NCI-H1105 treated with DMSO at 0.1 percent for 48 hours (cell line): ENCODE measurements at regions not wholly inside any gene's neighbourhood (a gene's known extent, or its start where the extent isn't known, plus 50 kb on each side); places are given as distances from the start of the nearest gene placed in this dataset.
"Not testable (repeated sequence)": the region's sequence is repeated elsewhere in the genome, so short reads cannot be mapped to it uniquely, and the experiment has no call there.

Experiments used
- DNase-seq: peaks from one replicate; lab custom pipeline; 2025; lab: John Stamatoyannopoulos, UW

DNA sequence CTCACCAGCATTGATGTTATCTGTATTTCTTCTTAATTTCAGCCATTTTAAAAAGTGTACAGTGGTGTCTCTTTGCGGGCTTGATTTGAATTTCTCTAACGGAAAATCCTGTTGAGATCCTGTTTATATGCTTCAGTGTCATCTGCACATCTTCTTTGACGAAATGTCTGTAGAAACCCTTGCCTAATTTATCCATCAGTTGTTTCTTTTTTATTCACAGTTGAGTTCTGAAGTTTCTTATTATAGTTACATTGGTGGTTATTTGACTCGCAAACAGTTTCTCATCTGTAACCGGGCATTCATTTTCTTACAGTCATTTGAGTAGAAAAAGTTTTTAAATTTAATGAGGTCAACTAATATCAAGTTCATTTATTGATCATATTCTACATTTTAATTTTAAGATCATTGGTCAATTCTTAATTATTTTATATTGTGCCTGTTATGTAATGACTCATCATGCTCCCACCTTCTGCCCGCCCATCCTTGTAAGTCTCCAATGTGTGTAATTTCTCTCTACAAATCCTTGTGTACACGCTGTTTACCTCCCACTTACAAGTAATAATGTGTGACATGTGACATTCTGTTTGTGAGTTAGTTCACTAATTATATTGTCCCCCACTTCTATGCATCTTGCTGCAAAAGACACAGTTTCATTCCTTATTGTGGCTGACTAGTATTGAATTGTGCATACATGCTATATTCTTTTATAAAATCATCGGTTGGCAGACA, 1242.8 kb downstream of the TMEM121 start:
- DNase-seq: not testable (repeated sequence)

DNA sequence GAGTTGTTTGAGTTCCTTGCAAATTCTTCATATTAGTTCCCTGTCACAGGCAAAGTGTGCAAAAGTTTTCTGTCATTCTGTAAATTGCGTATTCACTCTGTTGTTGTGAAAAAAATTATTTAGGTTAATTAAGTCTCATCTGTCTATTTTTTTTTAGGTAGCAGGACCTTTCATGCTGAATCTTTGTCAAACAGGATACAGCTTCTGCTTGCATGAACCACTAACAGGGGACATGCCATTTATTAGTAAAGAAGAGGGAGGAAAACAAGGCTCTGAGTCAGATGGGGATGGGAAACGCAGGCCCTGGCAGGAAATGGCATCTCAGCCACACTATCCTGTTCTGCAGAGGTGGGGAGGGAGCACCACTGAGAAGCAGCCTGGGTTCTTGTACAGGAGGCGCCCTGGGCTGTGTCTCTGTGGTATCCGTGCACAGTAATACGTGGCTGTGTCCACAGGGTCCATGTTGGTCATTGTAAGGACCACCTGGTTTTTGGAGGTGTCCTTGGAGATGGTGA, 1243.8 kb downstream of the TMEM121 start:
- DNase-seq: not testable (repeated sequence)

DNA sequence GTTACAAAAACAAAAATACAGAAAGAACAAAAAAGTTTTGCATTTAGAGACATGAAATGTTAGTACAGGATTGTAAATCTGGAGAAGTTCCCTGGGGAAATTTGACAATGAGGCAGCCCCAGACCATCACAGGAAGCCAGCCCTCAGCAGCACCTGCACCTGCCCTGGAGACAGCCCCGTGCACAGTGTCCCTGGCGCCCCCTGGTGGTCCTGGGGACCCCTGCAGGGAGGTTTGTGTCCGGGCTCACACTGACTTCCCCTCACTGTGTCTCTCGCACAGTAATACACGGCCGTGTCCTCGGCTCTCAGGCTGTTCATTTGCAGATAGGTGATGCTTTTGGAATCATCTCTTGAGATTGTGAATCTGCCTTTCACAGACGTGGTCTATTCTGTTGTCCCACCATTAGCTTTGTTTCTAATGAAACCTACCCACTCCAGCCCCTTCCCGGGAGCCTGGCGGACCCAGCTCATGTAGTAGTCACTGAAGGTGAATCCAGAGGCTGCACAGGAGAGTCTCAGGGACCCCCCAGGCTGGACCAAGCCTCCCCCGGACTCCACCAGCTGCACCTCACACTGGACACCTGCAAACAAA, 1248.6 kb downstream of the TMEM121 start:
- DNase-seq: peak; percentile 35

DNA sequence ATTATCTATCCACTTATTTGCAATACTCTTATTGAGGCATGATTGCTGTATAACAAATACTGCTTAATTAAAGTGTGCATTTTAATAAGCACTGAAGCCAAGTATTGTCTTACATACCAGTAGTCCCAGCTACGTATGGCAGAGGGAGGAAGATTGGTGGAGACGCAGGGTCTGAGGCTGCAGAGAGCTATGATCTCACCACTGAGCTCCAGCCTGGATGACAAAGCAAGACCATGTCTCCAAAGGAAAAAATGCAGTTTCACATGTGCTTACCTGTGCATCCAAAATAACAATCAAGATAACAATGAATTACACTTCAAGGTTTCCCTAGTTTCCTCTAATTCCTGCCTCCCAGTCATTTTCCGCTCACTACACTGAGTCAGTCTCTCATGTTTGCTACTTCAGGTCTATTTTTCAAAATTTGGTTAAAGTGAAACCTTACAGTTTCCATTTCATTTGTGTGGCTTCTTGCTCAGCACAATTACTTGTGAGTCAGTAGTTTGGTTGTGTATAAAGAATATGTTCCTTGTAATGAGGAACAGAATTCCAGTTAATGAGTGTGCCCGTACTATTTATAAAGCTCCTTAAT, 1250.1 kb downstream of the TMEM121 start:
- DNase-seq: no peak

DNA sequence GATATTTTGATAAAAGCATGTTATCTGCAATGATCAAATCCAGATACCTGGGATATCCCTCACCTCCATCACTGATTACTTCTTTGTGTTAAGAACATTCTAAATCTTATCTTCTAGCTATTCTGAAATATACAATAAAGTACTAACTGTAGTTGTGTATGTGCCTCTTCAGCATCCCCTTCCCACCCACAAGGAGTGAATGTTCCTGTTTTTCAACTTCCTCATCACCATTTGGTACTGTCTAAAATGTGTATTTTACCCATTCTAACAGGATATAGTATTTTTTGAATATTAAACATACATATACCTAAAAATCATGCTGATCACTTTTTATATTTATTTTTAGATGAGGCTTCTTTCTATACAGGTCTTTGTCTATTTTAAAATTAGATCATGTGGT, 1252.6 kb downstream of the TMEM121 start:
- DNase-seq: no peak

DNA sequence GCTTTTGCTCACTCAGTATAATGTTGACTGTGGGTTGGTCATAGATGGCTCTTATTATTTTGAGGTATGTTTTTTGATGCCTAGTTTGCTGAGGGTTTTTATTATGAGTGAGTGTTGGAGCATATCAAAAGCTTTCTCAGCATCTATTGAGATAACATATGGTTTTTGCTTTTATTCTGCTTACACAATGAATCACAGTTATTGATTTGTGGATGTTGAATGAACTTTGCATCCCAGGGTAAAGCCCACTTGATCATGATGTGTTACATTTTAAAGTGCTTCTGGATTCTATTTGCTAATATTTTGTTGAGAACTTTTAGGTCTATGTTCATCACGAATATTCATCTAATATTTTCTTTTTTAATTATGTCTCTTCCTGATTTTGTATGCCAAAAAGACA, 1260.3 kb downstream of the TMEM121 start:
- DNase-seq: no peak

DNA sequence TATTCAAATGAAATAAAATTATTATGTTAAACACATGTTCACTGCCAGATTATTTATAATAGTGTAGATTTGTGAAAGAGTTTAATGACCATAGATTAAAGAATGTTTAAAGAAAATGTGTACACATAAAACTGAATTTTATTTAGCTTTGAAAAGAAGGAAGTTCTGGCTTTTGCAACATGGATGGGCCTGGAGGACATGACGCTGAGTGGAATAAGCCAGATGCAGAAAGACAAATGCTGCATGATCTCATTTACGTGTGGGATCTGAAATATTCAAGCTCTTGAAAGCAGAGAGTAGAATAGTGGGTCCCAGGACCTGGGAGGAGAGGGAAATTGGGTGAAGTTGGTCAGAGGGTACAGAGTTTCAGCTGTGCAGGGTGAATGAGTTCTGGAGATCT, 1261.2 kb downstream of the TMEM121 start:
- no peak for DNase-seq

DNA sequence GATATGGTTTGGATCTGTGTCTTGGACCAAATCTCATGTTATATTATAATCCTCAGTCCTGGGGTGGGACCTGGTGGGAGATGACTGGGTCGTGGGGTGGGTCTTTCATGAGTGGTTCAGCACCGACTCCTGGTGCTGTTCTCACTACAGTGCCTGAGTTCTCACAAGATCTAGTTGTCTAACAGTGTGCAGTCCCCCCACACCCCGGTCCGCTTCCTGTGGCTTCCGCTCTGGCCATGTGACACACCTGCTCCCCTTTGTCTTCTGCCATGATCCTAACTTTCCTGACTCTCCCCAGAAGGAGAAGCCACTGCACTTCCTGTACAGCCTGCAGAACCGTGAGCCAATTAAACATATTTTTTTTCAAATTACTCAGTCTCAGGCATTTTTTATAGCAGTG, 1262.2 kb downstream of the TMEM121 start:
- DNase-seq: no peak

DNA sequence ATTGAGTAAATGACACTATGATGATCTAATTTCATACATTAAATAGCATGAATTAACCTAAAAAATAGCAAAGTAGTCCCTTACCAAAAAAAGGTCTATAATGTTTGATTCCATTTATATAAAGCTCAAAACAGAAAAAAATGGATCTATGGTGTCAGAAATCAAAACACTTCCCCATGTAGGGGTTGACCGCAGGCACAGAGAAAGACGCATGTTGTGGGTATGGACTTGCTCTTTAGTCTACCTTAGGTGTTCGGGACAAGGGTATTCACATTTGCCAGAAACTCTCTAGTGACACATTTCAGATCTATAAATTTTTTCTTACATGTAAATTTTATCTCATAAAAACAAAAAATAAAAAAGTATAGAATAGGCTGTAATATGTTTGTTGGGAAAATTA, 1262.9 kb downstream of the TMEM121 start:
- DNase-seq: no peak

DNA sequence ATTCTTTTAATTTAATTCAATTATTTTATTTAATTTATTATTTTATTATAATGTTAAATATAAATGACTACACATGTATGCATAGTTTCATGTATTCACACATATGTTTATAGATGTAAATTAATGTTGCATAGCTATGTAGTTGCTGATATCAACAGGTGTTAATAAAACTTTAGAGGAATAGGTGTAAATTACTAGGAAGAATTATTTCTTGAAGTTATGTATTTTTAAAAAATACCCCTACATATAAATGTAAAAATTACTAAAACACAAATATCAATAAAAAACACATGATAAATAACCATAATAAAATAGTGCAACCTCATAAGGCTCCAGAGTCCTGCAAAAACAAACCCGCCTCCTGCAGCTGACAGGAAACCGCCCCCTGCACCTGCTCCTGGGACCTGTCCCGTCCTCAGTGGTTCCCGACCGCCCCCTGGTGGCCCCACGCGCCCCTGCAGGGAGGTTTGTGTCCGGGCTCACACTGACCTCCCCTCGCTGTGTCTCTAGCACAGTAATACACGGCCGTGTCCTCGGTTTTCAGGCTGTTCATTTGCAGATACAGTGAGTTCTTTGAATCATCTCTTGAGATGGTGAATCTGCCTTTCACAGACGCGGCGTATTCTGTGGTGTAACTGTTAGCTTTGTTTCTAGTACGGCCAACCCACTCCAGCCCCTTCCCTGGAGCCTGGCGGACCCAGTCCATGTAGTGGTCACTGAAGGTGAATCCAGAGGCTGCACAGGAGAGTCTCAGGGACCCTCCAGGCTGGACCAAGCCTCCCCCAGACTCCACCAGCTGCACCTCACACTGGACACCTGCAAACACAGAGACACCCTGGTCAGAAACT, 1264.0 kb downstream of the TMEM121 start:
- DNase-seq: no peak

DNA sequence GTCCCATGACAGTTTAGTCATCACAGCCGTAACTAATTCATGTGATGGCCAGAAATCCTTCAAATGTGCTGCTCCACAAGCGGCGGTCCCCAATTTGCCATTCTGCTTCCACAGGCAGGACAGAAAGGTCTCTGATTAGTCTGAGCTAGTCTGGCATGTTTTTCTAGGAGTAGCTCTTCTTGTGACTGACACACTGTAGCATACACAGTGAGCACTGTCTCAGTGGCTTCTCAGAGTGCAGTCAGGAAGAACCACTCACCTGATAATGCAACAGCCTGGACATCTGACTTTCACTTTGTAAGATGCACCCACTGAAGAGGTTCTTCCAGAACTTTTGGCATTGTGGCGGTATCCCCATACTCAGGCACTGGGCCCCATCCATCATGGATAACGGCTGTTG, 1266.2 kb downstream of the TMEM121 start:
- DNase-seq: no peak

DNA sequence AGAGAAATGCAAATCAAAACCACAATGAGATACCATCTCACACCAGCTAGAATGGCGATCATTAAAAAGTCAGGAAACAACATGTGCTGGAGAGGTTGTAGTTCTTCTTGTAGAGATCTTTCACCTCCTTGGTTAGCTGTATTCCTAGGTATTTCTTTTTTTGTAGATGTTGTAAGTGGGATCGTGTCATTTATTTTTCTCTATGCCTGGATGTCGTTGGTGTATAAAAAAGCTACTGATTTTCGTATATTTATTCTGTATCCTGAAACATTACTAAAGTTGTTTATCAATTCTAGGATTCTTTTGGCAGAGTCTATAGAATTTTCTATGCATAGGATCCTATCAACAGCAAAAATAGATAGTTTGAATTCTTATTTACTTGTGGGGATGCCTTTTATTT, 1271.8 kb downstream of the TMEM121 start:
- not testable (repeated sequence) for DNase-seq

DNA sequence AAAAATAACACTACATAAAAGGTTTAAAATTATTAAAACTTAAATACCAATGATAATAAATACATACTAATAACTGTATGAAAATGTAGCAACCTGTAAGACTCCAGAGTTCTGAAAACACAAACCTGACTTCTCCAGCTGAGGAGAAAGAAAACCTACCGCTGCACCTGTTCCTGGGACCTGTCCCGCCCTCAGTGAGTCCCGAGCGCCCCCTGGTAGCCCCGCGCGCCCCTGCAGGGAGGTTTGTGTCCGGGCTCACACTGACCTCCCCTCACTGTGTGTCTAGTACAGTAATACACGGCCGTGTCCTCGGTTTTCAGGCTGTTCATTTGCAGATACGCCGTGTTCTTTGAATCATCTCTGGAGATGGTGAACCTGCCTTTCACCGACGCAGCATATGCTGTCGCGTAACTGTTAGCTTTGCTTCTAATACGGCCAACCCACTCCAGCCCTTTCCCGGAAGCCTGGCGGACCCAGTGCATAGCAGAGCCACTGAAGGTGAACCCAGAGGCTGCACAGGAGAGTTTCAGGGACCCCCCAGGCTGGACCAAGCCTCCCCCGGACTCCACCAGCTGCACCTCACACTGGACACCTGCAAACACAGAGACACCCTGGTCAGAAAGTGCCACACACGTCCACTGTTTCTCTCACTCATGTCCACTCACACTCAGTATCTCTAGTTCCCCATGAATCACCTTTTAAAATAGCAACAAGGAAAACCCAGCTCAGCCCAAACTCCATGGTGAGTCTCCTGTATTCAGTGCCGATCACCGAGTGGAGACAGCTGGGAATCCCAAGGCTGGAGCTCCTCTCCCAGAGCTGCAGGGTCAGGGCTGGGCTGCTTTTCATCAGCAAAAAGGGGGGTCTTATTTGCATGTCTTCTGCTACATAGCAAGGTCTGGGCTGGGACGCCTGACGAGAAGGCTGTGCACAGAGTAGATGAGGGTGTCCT, 1276.3 kb downstream of the TMEM121 start:
- peak; percentile 6 for DNase-seq

DNA sequence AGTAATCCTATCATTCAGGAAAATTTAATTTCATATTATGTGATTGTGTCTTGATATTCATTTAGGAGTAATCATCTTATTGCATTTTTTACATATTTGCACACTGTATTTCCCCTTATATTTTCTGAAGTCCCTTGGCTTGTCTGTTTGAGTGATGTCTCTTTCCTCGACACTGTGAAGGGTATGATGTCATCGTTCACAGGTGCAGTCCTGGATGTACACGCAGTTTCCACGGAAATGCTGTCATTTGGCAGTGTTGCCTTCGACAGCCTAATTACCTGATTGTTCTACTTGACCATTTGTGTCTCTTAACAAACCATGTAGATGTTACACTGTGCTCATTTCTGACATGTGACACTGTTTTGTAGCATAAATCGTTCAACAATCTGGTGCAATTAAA, 1277.0 kb downstream of the TMEM121 start:
- peak; percentile 4 for DNase-seq

DNA sequence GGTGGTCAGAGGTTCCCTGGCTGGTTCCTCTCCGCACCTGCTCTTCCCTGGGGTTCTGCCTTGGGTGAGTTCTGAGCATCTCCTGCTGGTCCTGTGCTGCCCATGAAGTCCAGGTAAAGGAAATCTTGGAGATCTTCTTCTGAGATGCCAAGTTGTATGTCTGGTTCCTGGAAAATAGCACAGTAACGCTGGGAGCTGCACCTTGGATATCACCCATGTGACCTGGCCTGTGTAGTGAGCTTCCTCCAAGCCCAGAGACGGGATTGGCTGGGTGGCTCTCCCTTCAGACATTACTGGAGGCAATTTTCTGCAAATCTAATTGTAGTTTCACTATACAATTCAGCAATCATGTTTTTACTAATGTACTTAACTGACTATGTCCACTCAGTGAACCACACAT, 1281.1 kb downstream of the TMEM121 start:
- DNase-seq: no peak

DNA sequence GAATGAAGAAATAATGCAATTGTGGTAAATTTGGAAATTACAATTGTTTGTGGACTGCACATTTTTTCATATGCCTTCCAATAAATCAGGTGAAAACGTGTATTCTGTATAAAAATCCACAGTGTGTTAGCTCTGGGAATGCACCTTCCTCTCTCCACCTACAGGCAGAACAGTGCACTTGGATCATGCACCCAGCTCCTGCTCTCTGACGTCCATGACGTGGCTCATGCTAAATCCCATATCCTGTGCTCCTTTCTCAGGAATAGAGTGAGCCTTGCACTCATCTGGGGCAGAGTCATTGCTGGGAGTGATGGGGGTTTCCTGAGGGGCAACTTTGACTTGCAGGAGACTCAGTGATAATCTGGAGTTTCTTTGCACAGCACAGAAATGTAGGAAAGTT, 1282.1 kb downstream of the TMEM121 start:
- no peak for DNase-seq

DNA sequence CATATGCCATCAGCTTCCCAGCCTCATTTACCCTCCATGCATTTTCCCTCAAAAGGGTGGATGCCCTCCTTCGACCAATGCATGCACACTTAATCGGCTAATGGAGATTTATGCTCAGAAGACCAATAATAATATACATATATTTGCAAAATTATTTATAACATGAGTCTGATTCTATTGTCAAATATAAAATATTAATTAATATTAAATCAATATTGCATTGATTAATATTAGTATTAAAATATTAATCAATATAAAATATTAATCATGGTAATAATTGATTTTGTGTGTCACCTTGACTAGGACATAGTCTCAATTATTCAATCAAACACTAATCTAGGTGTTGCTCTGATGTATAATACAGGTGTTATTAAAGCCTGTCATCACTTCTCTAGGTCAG, 1282.5 kb downstream of the TMEM121 start:
- no peak for DNase-seq

DNA sequence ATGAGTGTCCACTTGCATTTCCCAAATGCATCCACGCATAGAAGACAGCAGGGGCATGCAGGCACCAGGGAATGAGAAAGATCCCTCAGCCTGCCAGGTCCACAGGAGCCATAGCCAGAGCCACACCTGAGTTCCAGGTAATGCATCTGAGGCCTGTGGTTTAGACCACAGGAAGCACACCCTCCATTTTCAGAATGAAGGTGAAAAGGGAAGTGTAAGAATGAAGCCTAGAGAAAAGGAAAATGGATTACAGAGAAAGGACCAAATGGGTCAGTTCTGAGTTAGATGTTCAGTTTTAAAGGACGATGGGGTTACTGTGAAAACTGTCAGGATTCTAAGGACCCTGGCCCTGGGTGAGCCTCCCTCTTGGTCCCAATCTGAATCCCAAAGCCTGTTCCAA, 1283.2 kb downstream of the TMEM121 start:
- no peak for DNase-seq

DNA sequence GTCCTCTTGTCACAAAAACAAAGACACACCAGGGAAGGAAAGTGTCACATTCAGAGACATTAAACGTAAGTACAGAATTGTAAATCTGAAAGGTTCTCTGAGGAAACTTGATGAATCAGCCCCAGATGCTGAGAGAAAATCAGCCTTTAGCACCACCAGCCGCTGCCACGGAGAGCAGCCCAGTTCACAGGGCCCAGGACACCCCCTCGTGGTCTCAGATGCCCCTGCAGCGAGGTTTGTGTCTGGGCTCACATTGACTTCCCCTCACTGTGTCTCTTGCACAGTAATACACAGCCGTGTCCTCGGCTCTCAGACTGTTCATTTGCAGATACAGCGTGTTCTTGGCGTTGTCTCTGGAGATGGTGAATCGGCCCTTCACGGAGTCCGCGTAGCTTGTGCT, 1283.8 kb downstream of the TMEM121 start:
- DNase-seq: not testable (repeated sequence)

DNA sequence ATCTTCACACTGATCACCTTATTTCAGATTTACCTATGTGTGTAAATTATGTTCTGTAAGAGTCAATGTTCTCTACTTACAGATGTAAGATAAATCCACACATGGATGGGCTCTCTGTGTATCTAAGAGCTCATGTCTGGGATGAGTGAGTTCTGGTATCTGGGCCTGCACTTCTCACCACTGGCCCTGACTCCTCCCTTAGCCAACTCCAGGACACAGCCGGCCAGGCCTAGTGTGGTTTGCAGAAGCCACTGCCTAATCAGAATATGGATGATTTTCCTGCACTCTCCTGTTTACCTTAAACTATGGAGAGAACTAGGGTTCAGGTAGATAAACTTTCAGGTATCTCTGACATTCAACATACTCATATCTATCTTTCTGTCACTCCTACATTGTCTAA, 1284.8 kb downstream of the TMEM121 start:
- DNase-seq: no peak

DNA sequence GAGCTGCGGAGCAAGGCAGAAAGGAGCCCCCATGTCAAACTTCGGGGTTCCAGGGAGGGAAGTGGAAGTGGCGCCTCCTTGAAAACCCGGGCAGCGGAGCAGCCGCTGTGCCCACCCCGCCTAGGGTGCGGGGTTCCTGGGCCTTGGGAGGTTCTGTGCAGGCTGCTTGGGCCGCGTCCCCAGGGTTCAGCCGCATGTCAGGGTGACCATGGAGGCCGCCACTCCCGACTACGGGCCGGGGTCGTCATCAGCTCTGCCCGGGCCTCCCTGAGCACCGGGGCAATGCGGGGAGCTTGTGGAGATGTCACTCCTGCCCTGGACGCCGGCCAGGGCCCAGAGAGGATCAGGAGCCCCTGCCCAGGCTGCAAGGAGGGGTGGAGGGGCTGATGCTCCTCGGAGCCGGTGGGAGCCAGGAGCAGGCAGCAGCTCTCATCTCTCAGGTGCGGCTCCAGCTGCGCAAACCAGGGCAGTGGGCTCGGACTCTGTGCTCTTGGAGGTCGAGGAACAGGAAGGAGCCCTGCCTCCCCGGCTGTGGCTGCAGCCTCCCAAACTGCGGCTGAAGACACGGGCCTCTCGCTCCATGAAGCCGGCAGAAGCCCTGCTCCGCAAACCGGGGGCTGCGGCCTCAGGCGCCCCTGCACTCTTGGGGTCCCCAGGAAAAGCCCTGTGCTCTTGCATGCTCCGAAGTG, 1286.5 kb downstream of the TMEM121 start:
- DNase-seq: no peak
